Neural progenitor cell (in vitro differentiated cells): ENCODE measurements at regions not wholly inside any gene's neighbourhood (a gene's known extent, or its start where the extent isn't known, plus 50 kb on each side); places are given as distances from the start of the nearest gene placed in this dataset.

Source experiments
- CTCF ChIP-seq: fragments of 200-600 bp; sonication (generic); IDR thresholded peaks from 2 replicates; pipeline ENCODE4 v1.5.1; 2017; ENCODE audit warnings: antibody characterized with exemption, mild to moderate bottlenecking
- EZH2 ChIP-seq: fragments of 200-600 bp; sonication (generic); IDR thresholded peaks from 2 replicates; pipeline ENCODE4 v1.6.1; 2017; ENCODE audit warnings: antibody characterized with exemption, mild to moderate bottlenecking, moderate library complexity
- EZH2phosphoT487 ChIP-seq: fragments of 200-600 bp; sonication (generic); IDR thresholded peaks from 2 replicates; pipeline ENCODE4 v1.6.1; 2017; ENCODE audit warnings: antibody characterized with exemption

DNA sequence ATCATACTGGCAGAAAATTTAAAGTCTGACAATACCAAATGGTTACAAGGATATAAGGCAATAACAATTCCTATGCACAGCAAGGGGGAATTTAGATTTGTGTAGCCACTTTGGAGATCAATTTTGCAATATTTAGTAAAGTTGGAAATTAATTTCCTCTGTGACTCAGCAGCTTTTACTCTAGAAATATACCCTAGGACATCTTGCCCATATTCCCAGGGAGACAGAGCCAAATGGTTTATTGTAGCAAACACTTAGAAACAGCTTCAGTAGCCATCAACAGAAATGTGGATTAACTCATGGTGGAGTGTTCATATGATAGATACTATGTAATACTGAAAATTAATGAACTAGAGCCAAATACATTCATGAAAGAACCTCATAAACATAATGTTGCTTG, 104.6 kb downstream of the BACH1 start:
- TF ChIP-seq CTCF (no peak), EZH2 (no peak), EZH2phosphoT487 (no peak)
